Hepatocyte (in vitro differentiated cells): ENCODE measurements at regions not wholly inside any gene's neighbourhood (a gene's known extent, or its start where the extent isn't known, plus 50 kb on each side); places are given as distances from the start of the nearest gene placed in this dataset.

Experiments
- CTCF ChIP-seq: fragments of 200-600 bp; sonication (generic); IDR thresholded peaks from 2 replicates; pipeline ENCODE4 v1.5.1; 2016; ENCODE audit warnings: antibody characterized with exemption, mild to moderate bottlenecking; ENCODE audit not compliant: poor library complexity
- EZH2 ChIP-seq: fragments of 200-600 bp; sonication (generic); IDR thresholded peaks from 2 replicates; pipeline ENCODE4 v1.6.1; 2016; ENCODE audit warnings: antibody characterized with exemption, mild to moderate bottlenecking, borderline replicate concordance
- EZH2phosphoT487 ChIP-seq: fragments of 200-600 bp; sonication (generic); IDR thresholded peaks from one replicate; pipeline ENCODE4 v1.6.1; 2018; ENCODE audit warnings: antibody characterized with exemption, mild to moderate bottlenecking, low read depth, moderate library complexity; ENCODE audit not compliant: unreplicated experiment, severe bottlenecking

GRCh38 chr7:68724965-68725364 lies 873.3 kb upstream of the AUTS2 start:
- TF ChIP-seq CTCF = no peak
- TF ChIP-seq EZH2 = no peak
- no peak for TF ChIP-seq EZH2phosphoT487
